Pancreas (tissue), 10 donors: ENCODE measurements at regions not wholly inside any gene's neighbourhood (a gene's known extent, or its start where the extent isn't known, plus 50 kb on each side); places are given as distances from the start of the nearest gene placed in this dataset.

Experiments
- ATAC-seq, 4 donors: fragments of 200-7000 bp; cut with Tn5 transposase; one replicate each; pipeline versions ENCODE4 v1.8.0 to v1.9.1; 2020; ENCODE audit warnings: mild to moderate bottlenecking in 4 of 4, moderate library complexity in 4 of 4
- DNase-seq, 6 donors: peaks; one replicate each; pipeline ENCODE4 v3.0.0-alpha.2; 2020
- FAIRE-seq: peaks from 2 replicates; lab custom pipeline; 2012; peaks lifted over from hg19 to GRCh38; lab: Jason Lieb, UNC
- H3K27ac ChIP-seq, 4 donors: fragments of 200-600 bp; sonication (generic); 1 replicate in 3 of 4; 2 replicates in 1 of 4; pipeline versions ENCODE4 v1.5.0 to v1.8.0; 2020
- H3K27me3 ChIP-seq, 4 donors: fragments of 200-600 bp; one replicate each; pipeline ENCODE4 v1.8.0; 2021
- H3K36me3 ChIP-seq, 3 donors: fragments of 200-600 bp; sonication (generic) in 1 of 3; one replicate each; pipeline versions ENCODE4 v1.5.0 to v1.8.0; 2020 to 2021
- H3K4me1 ChIP-seq, 3 donors: fragments of 200-600 bp; one replicate each; pipeline ENCODE4 v1.8.0; 2021
- H3K4me3 ChIP-seq, 4 donors: fragments of 200-600 bp; sonication (generic) in 2 of 4; one replicate each; pipeline versions ENCODE4 v1.5.0 to v1.8.0; 2020 to 2021
- H3K9me3 ChIP-seq, 4 donors: fragments of 200-600 bp; one replicate each; pipeline ENCODE4 v1.8.0; 2021
- WGBS, 2 donors: extraction: QIAGEN DNeasy Blood & Tissue Kit; methylation state at CpG; one replicate each; pipeline ENCODE4 v1.1.7; 2013; 5-methylcytosine and 5-hydroxymethylcytosine counted together
- intact Hi-C, 3 donors: fragments of 100-400 bp; cut with DNase I; formaldehyde crosslinking; loops; one replicate each; pipeline versions ENCODE4 v1.11.1 to v1.14.2; 2022
- TF ChIP-seq, protein P1 (sequence below), 4 donors: fragments of 200-600 bp; sonication (generic) in 3 of 4; IDR thresholded peaks; one replicate each; pipeline versions ENCODE4 v1.5.0 to v1.8.0; 2021; ENCODE audit warnings: antibody characterized with exemption in 4 of 4
- donor health status: healthy with polysubstance abuse.
- donor health status: DM: no; HTN: no; CAD: no; lungs with moderate emphysema.
- donor health status: DM: no; HTN: no; CAD: no.
- donor health status: control.
- donor health status: control.
- donor health status: Bipolar disorder and iron deficiency.
- donor health status: DM: yes; HTN: yes; CAD: no.
- donor health status: DM: no; HTN: no; CAD: no.
- donor health status: DM: no; HTN: no; CAD: no.
- donor health status: DM: yes; HTN: yes; CAD: no.

DNA sequence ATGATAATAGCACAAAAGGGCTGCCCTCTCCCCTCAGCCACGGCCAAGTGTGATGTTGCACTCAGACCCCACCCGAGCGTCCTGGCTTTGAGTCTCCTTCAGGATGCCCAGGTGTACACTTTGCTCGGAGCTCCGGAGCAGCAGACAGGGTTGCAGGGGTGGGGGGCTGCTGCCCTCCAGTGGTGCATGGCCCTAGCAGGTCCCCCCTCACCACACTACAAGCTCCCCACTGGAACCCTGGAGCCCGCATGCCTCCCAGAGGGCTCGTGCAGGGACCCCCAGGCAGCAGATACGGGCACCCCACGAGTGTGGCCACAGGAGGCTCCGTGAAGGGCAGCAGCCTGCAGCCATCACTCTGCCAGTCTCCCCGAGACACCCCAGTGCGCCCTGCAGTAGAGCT is 69.9 kb upstream of the C14orf180 start:
- no peaks in the 10 kb centered on the region for H3K27me3 ChIP-seq
- no peak for FAIRE-seq
- no peaks in the 10 kb centered on the region for H3K9me3 ChIP-seq
- intact Hi-C loops, result no loop called here
- no peaks in the 10 kb centered on the region for H3K36me3 ChIP-seq
- no peak for DNase-seq
- no peaks in the 10 kb centered on the region for H3K4me1 ChIP-seq
- H3K27ac ChIP-seq, result no peak overlapping the region
- ATAC-seq, result no peak
- 50 to 58% methylated on average over 12 of the region's 12 CpGs for WGBS, 2 donors
- TF ChIP-seq, protein P1, sequence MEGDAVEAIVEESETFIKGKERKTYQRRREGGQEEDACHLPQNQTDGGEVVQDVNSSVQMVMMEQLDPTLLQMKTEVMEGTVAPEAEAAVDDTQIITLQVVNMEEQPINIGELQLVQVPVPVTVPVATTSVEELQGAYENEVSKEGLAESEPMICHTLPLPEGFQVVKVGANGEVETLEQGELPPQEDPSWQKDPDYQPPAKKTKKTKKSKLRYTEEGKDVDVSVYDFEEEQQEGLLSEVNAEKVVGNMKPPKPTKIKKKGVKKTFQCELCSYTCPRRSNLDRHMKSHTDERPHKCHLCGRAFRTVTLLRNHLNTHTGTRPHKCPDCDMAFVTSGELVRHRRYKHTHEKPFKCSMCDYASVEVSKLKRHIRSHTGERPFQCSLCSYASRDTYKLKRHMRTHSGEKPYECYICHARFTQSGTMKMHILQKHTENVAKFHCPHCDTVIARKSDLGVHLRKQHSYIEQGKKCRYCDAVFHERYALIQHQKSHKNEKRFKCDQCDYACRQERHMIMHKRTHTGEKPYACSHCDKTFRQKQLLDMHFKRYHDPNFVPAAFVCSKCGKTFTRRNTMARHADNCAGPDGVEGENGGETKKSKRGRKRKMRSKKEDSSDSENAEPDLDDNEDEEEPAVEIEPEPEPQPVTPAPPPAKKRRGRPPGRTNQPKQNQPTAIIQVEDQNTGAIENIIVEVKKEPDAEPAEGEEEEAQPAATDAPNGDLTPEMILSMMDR (IDR thresholded peaks at IDR 0.05), result no peak
- H3K4me3 ChIP-seq, result no peak overlapping the region

DNA sequence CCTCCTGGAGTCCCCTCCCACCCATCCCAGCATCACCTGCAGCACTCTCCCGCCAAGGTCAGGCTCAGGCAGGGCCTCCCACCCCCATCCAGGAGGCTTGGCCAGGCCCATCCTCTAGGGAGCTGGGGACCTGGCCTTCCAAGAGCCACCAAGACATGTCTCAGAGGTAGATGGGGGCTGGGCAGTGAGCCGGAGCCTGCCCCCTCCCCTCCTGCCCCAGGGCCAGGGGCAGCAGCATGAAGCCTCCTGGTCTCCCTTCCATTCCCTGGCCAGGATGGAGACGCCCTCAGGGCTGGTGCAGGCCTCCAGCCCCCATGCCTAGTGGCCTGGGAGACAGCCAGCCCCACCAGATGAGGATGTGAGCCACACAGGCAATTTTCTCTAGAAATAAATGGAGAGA is 69.3 kb upstream of the C14orf180 start:
- no peak overlapping the region for H3K4me3 ChIP-seq
- H3K9me3 ChIP-seq, result no peaks in the 10 kb centered on the region
- 34% methylated on average over 3 of the region's 3 CpGs for WGBS, 2 donors
- no peaks in the 10 kb centered on the region for H3K27me3 ChIP-seq
- TF ChIP-seq, protein P1 (IDR thresholded peaks at IDR 0.05), result no peak
- H3K4me1 ChIP-seq, result no peaks in the 10 kb centered on the region
- ATAC-seq (no peak), FAIRE-seq (no peak), DNase-seq (peak in 1 of 6 donors; percentile 54)
- H3K36me3 ChIP-seq, result no peaks in the 10 kb centered on the region
- no peak overlapping the region for H3K27ac ChIP-seq
- intact Hi-C loops, result no loop called here

DNA sequence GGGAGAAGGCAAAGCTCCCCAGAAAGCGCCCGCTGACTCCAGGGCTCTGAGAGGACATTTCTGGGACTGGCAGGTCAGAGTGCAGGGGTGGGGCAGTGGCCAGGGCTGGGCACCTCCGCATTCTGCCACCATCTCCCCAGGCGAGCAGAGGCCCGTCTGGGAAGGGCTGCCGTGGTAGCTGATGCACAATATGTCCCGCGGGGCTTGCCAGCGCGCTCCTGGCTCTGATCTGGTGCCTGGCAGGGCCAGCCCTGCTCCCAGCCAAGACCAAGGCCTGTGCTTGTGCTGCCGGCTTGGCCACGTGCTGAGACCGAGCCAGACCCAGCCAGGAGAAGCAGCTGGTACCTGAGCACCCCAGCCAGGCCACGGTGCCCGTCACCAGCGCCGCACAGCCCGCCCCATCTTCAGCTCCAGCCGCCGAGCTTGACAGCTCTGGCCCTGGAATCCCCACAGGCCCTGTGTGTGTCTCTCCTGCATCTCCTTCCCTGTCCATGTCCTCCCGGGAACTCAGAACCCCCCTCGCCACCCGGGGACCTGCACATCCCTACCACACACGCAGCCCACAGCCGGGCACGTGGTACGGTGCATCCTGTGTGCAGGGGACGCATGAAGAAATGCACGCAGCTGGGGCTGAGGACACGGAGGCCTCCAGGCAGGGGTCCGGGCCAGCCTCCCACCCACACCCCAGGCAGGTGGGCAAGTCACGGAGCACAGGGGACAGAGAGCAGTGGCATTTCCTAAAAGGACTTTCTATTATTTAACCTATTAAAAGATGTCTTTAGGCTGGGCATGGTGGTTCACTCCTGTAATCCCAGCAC is 68.6 kb upstream of the C14orf180 start:
- Histone ChIP-seq H3K27me3 (no peaks in the 10 kb centered on the region), H3K4me1 (no peaks in the 10 kb centered on the region), H3K4me3 (no peak overlapping the region), H3K27ac (no peak overlapping the region), H3K9me3 (no peaks in the 10 kb centered on the region), H3K36me3 (no peaks in the 10 kb centered on the region)
- TF ChIP-seq, protein P1 (IDR thresholded peaks at IDR 0.05), result no peak
- DNase-seq (peak in 1 of 6 donors; percentile 72), FAIRE-seq (no peak), ATAC-seq (no peak)
- intact Hi-C loops, result no loop called here
- 60 to 71% methylated on average over 32 of the region's 32 CpGs for WGBS, 2 donors

DNA sequence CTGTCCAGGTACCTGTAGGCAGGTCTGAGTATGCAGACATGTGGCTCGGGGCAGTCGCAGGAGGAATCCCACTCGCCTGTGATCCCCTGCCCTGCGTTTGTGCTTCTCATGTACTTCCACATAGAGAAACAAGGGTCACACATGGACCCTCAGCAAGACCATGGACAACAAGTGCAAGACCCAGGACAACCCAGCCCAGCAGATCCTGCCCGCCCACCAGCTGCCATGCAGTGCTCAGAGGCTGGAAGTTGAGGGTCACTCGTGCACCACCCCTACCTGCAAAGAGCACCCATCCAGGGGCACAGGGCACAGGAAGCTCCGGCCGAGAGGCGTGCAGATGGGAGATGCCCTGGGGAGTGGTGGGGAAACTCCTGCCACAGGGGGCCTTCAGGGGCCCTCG is 67.5 kb upstream of the C14orf180 start:
- Histone ChIP-seq H3K27me3 (no peaks in the 10 kb centered on the region), H3K4me1 (no peaks in the 10 kb centered on the region), H3K9me3 (no peaks in the 10 kb centered on the region), H3K27ac (no peak overlapping the region), H3K36me3 (no peaks in the 10 kb centered on the region), H3K4me3 (no peak overlapping the region)
- FAIRE-seq (no peak), ATAC-seq (no peak), DNase-seq (no peak)
- intact Hi-C loops, result no loop called here
- TF ChIP-seq, protein P1 (IDR thresholded peaks at IDR 0.05), result no peak
- 49 to 62% methylated on average over 10 of the region's 10 CpGs for WGBS, 2 donors
